GM12864 (cell line): ENCODE measurements at regions not wholly inside any gene's neighbourhood (a gene's known extent, or its start where the extent isn't known, plus 50 kb on each side); places are given as distances from the start of the nearest gene placed in this dataset.

Experiments used
- DNase-seq: peaks from one replicate; pipeline ENCODE4 v3.0.0-alpha.2; 2011; ENCODE audit warnings: low read depth
- H3K4me3 ChIP-seq: 2 replicates; pipeline ENCODE4 v1.5.1; 2011; ENCODE audit warnings: mild to moderate bottlenecking, low read depth, low read length, control low read depth
- CTCF ChIP-seq: IDR thresholded peaks from 2 replicates; pipeline ENCODE4 v1.5.1; 2011; ENCODE audit warnings: low read depth, mild to moderate bottlenecking, moderate library complexity, low read length, control low read depth, inconsistent platforms; ENCODE audit errors: missing control alignments

- H3K4me3 ChIP-seq: no peak overlapping the region
- TF ChIP-seq CTCF: no peak
- no peak for DNase-seq
Measured at GRCh38 chr4:137608085-137608484, 75.8 kb upstream of the PCDH18 start.

DNA sequence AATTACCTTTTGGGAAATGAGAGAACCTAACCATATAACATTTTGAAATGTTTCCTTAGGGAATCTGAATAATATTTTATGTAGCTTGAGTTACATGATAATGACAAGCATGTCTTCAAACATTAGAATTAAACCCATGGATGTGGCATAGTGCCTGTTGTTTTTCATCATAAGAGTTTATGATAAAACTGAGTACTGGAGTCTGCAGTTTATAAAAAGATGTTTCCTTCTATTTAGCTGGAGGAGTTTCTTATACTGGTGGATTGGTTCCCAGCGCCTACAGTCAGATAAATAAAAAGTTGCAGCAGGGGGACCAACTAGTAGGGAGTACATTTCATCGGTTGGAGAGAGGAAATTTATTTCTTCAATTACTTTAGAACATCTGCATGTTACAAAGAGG lies 70.1 kb upstream of the PCDH18 start:
- TF ChIP-seq CTCF: no peak
- no peak for DNase-seq
- no peak overlapping the region for H3K4me3 ChIP-seq

DNA sequence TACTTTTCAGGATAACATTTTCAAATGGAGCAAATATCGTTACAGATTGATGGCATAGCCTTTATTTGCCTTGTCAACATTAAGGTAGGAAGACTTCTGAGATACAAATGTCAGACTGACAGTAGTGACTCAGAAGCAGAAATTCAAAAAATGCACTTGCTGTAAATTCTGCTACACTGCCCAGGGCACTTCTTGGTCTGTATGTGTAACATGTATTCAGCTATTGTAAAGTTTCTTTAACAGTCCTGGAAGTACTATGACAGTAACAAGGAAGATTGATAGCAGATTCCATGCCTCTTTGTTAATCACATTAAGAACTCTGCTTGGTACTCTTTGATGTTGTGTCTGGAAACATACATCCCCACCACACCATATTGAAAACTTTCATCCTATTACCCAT lies 69.6 kb upstream of the PCDH18 start:
- no peak for DNase-seq
- TF ChIP-seq CTCF: no peak
- no peak overlapping the region for H3K4me3 ChIP-seq

DNA sequence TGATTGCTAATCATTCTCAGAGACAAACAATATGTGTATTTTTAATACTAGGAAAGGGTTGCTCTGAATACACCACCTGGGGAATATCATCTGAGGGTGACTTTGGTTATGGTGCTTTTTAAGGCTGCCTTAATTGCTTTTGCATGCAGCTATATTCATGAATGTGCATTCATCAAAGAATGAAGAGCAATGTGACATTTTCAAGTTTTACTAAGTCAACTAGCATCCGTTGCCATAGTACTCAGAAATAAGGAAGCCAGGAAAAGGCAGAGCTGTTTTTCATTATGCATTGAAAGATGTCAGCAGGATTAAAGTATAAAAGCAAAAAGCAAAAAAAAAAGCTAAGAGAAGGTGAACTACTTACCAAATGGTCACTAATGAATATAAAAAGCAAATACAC lies 67.4 kb upstream of the PCDH18 start:
- no peak for DNase-seq
- no peak overlapping the region for H3K4me3 ChIP-seq
- TF ChIP-seq CTCF: no peak

DNA sequence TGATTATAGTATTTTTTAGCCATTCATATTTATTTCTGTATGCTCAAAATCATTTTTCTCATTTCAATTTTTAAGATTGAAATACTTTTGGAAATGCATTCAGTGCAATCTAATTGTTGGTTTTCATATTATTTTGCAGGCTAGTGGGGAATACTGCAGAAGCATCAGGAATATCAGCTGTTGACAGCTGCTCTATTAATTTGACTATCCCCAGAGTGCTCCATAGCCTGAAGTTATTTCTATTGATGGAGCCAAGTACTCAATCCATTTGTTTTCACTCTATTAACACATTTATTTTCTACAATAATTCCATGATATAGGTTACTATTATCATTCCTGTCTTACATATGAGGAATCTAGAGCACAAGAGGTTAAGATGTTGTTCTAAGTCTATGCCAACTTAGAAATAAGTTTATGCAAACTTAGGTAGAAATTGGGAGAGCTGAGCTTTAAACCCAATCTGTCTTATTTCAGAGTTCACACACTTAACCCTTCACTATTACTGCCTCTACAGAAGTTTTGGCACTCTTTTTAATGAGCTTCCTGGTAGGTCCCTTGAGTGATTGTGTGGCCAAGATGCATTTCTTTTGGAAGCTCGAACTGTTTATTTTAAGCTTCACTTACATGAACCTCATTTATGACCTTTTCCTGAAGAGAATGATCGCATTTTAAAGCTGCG lies 65.6 kb upstream of the PCDH18 start:
- H3K4me3 ChIP-seq: no peak overlapping the region
- DNase-seq: no peak
- TF ChIP-seq CTCF: no peak

- H3K4me3 ChIP-seq: no peak overlapping the region
- no peak for DNase-seq
- no peak for TF ChIP-seq CTCF
Measured at GRCh38 chr4:137587796-137588195, 55.5 kb upstream of the PCDH18 start.

DNA sequence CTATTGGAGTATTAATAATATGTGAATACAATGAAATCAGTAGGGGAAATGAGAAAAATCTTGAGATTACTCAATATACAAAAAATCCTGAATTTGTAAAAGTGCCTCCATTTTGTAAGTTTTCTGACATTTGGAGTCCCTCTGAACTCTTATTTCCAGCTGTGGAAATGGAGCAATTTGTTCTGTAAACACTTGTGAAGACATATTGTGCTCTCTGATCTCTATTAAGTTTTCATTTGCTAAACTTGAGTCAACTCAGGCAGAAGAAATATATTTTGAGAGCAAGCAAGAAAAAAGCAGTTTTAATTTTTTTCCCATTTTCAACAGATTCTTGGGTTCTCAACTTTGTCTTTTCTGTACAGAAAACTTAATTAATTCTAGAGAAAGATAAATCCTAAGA lies 51.4 kb upstream of the PCDH18 start:
- no peak for TF ChIP-seq CTCF
- no peak for DNase-seq
- H3K4me3 ChIP-seq: no peak overlapping the region
